RWPE2 (cell line): ENCODE measurements at regions not wholly inside any gene's neighbourhood (a gene's known extent, or its start where the extent isn't known, plus 50 kb on each side); places are given as distances from the start of the nearest gene placed in this dataset.
"Not testable (repeated sequence)": the region's sequence is repeated elsewhere in the genome, so short reads cannot be mapped to it uniquely, and the experiment has no call there.

Source experiments
- ATAC-seq: fragments of 200-7000 bp; cut with Tn5 transposase; 3 replicates; pipeline ENCODE4 v1.9.1; 2021; ENCODE audit warnings: low read depth
- DNase-seq: peaks from one replicate; pipeline ENCODE4 v3.0.0-alpha.2; 2020; ENCODE audit warnings: low spot score
- H3K27ac ChIP-seq: fragments of 450-650 bp; 2 replicates; pipeline ENCODE4 v1.5.1; 2017; ENCODE audit warnings: mild to moderate bottlenecking; ENCODE audit not compliant: poor library complexity, severe bottlenecking
- H3K27me3 ChIP-seq: fragments of 250-450 bp; sonication (Bioruptor Pico); 2 replicates; pipeline ENCODE4 v1.5.1; 2021; ENCODE audit warnings: mild to moderate bottlenecking, moderate library complexity; ENCODE audit not compliant: insufficient read depth, poor library complexity, severe bottlenecking
- H3K36me3 ChIP-seq: fragments of 250-450 bp; sonication (Bioruptor Pico); 2 replicates; pipeline ENCODE4 v1.5.1; 2020; ENCODE audit warnings: low read depth, mild to moderate bottlenecking, moderate library complexity
- H3K4me1 ChIP-seq: fragments of 250-450 bp; sonication (Bioruptor Pico); 2 replicates; pipeline ENCODE4 v1.5.1; 2021; ENCODE audit warnings: mild to moderate bottlenecking, moderate library complexity; ENCODE audit not compliant: insufficient read depth, poor library complexity, severe bottlenecking
- H3K4me3 ChIP-seq: fragments of 250-450 bp; sonication (Bioruptor Pico); 2 replicates; pipeline ENCODE4 v1.5.1; 2021; ENCODE audit warnings: mild to moderate bottlenecking, moderate library complexity; ENCODE audit not compliant: severe bottlenecking
- H3K9me3 ChIP-seq: fragments of 250-450 bp; sonication (Bioruptor Pico); 2 replicates; pipeline ENCODE4 v1.5.1; 2021; ENCODE audit warnings: mild to moderate bottlenecking, moderate library complexity; ENCODE audit not compliant: severe bottlenecking
- CTCF ChIP-seq: fragments of 450-650 bp; IDR thresholded peaks from one replicate; pipeline ENCODE4 v1.5.1; 2017; ENCODE audit warnings: mild to moderate bottlenecking, moderate library complexity; ENCODE audit not compliant: poor library complexity, severe bottlenecking

DNA sequence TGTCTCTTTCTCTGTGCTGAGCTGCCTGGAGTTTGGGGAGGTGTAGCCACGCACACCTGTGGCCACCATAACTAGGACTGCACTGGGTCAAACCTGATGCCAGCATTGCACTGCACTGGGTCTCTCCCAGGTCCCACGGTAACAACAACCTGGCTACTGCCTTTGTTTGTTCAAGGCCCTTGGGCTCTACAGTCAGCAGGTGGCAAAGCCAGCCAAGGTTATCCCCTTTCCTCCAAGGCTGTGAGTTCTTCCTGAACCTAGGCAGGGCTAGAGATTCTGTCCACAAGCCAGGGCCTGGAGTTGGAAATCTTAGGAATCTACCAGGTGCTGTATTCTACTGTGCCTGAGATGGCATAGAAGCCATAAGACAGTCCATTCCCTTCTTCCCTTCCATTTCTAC, 126.7 kb upstream of the MAGEE2 start:
- no peaks in the 10 kb centered on the region for H3K9me3 ChIP-seq
- ATAC-seq (no peak), DNase-seq (no peak)
- no peaks in the 10 kb centered on the region for H3K27me3 ChIP-seq
- H3K36me3 ChIP-seq, result no peaks in the 10 kb centered on the region
- H3K4me1 ChIP-seq, result no peaks in the 10 kb centered on the region
- H3K4me3 ChIP-seq, result no peak overlapping the region
- TF ChIP-seq CTCF, result no peak
- H3K27ac ChIP-seq, result no peak overlapping the region

GRCh38 chrX:75957107-75957610, 172.1 kb upstream of the MAGEE2 start:
- H3K27ac ChIP-seq, result no peak overlapping the region
- no peak overlapping the region for H3K4me3 ChIP-seq
- H3K9me3 ChIP-seq, result no peaks in the 10 kb centered on the region
- H3K4me1 ChIP-seq, result no peaks in the 10 kb centered on the region
- TF ChIP-seq CTCF, result no peak
- no peaks in the 10 kb centered on the region for H3K27me3 ChIP-seq
- no peaks in the 10 kb centered on the region for H3K36me3 ChIP-seq
- DNase-seq, result no peak
- ATAC-seq, result no peak

- not testable (repeated sequence) for ATAC-seq, H3K4me1 ChIP-seq
Measured at GRCh38 chrX:75961321-75961720, 176.3 kb upstream of the MAGEE2 start.

DNA sequence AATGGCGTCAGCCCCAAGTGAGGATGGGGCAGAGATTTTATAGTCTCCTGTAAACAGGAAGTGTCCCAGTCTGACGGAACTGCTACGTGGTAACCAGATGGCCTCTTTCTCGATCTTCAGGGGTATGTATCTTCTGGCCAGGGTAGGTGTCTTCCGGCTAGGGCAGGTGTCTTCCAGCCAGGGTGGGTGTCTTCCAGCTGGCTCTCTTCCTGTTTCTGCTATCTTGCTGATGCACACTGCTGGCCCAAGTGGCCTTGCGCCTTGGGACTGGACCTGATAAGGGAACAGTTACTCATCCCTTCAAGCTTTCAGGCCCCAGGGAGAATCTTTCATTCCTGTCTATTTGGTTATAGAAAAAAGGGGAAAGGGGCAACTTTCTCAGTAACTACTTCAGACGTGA, 178.7 kb upstream of the MAGEE2 start:
- H3K4me3 ChIP-seq, result no peak overlapping the region
- no peaks in the 10 kb centered on the region for H3K9me3 ChIP-seq
- no peaks in the 10 kb centered on the region for H3K27me3 ChIP-seq
- no peaks in the 10 kb centered on the region for H3K4me1 ChIP-seq
- no peak for TF ChIP-seq CTCF
- DNase-seq (no peak), ATAC-seq (no peak)
- no peak overlapping the region for H3K27ac ChIP-seq
- no peaks in the 10 kb centered on the region for H3K36me3 ChIP-seq

More at GRCh38 chrX:75961321-75961720, 176.3 kb upstream of the MAGEE2 start:
- not testable (repeated sequence) for H3K36me3 ChIP-seq, H3K9me3 ChIP-seq, H3K27me3 ChIP-seq, H3K4me3 ChIP-seq, DNase-seq, H3K27ac ChIP-seq

GRCh38 chrX:75968293-75968692, 183.2 kb upstream of the MAGEE2 start:
- no peak for TF ChIP-seq CTCF
- no peak for DNase-seq
- no peaks in the 10 kb centered on the region for H3K36me3 ChIP-seq
- H3K9me3 ChIP-seq, result no peaks in the 10 kb centered on the region
- no peaks in the 10 kb centered on the region for H3K4me1 ChIP-seq
- ATAC-seq, result no peak
- H3K27me3 ChIP-seq, result no peaks in the 10 kb centered on the region
- H3K27ac ChIP-seq, result no peak overlapping the region
- H3K4me3 ChIP-seq, result no peak overlapping the region
